ENCODE measurements at regions not wholly inside any gene's neighbourhood (a gene's known extent, or its start where the extent isn't known, plus 50 kb on each side); places are given as distances from the start of the nearest gene placed in this dataset.

DNA sequence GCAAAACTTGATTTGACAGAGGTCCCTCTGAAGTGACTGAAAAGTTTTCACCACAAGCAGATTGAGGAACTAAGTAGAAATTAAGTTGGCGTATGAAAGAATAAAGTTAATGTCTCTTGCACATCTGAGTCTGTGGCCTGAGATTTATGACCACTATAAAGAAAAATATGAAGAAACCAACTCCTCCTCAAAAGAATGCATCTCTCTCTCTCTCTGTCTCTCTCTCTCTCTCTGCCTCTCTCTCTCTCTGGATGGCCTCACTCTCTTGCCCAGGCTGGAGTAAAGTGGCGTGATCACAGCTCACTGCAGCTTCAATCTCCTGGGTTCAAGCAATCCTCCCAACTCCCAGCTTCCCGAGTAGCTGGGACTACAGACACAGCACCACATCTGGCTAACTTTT lies 55.2 kb downstream of the RPL22L1 start:
- H2BK5ac ChIP-seq (ENCODE audit: low read depth, low read length, poor library complexity, severe bottlenecking): no peak overlapping the region
- H3K9me3 ChIP-seq (ENCODE audit: control insufficient read depth, low read length): no peaks in the 10 kb centered on the region
- no peak overlapping the region for H4K8ac ChIP-seq (ENCODE audit: low read length)
- H2AK5ac ChIP-seq (ENCODE audit: low read length, severe bottlenecking): no peak overlapping the region
- no peak overlapping the region for H2BK15ac ChIP-seq (ENCODE audit: low read depth, poor library complexity, severe bottlenecking)
- H3K4me1 ChIP-seq (ENCODE audit: control insufficient read depth, insufficient read depth, low read depth, low read length): peaks cover 8% of the 10 kb centered on the region
- no peak overlapping the region for H3K9ac ChIP-seq (ENCODE audit: low read length)
- 81% methylated on average over 3 of the region's 3 CpGs for WGBS
- no peak overlapping the region for H2BK12ac ChIP-seq (ENCODE audit: low read length in 2 of 2)
- H2BK120ac ChIP-seq (ENCODE audit: low read depth, low read length): no peak overlapping the region
- H2AFZ ChIP-seq (ENCODE audit: low read depth, low read length): no peak overlapping the region
- no peaks in the 10 kb centered on the region for H3K36me3 ChIP-seq (ENCODE audit: control insufficient read depth in 1 of 2, insufficient read depth in 2 of 2, low read depth in 1 of 2, low read length in 2 of 2)
- no peak overlapping the region for H3K4me3 ChIP-seq (ENCODE audit: insufficient read depth in 1 of 2, low read depth in 1 of 2, low read length in 2 of 2)
- no peak overlapping the region for H3K27ac ChIP-seq (ENCODE audit: low read length, poor library complexity, severe bottlenecking)
- no peaks in the 10 kb centered on the region for H3K79me1 ChIP-seq (replicated peaks; ENCODE audit: low read length, poor library complexity, severe bottlenecking)
- no peak overlapping the region for H3K4ac ChIP-seq (ENCODE audit: low read depth in 1 of 2, low read length in 2 of 2)
- H3K18ac ChIP-seq (ENCODE audit: low read depth in 1 of 2, low read length in 2 of 2): no peak overlapping the region
- H3K23ac ChIP-seq (ENCODE audit: low read length in 2 of 2): no peak overlapping the region
- no peak for DNase-seq
- no peaks in the 10 kb centered on the region for H3K27me3 ChIP-seq (ENCODE audit: control insufficient read depth in 1 of 2, insufficient read depth in 1 of 2, low read length in 2 of 2)
- H3K4me2 ChIP-seq (ENCODE audit: low read length, poor library complexity, severe bottlenecking): no peak overlapping the region
- H4K91ac ChIP-seq (ENCODE audit: low read length): no peak overlapping the region
- H3K14ac ChIP-seq (ENCODE audit: low read length in 2 of 2): no peak overlapping the region

DNA sequence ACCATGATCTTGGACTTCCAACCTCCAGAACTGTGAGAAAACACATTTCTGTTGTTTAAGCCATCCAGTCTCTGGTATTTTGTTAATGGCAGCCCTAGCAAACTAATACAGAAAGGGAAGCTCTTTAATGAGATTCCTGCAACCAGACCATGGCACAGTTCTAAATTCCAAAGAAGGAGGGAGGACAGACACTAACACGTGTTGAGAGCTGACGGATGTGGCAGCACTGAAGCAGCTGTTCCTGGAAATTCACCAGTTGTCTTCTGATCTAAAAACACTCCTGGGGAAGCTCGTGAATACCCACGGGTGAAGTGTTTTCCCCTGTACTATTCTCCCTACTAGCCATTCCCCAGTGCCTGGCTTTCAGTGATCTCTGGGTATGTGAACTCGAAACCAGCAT lies 56.7 kb downstream of the RPL22L1 start:
- no peak overlapping the region for H4K91ac ChIP-seq (ENCODE audit: low read length)
- no peaks in the 10 kb centered on the region for H3K27me3 ChIP-seq (ENCODE audit: control insufficient read depth in 1 of 2, insufficient read depth in 1 of 2, low read length in 2 of 2)
- no peaks in the 10 kb centered on the region for H3K9me3 ChIP-seq (ENCODE audit: control insufficient read depth, low read length)
- H2BK120ac ChIP-seq (ENCODE audit: low read depth, low read length): no peak overlapping the region
- H3K18ac ChIP-seq (ENCODE audit: low read depth in 1 of 2, low read length in 2 of 2): no peak overlapping the region
- peak overlapping the region in 1 of 2 experiments; percentile 73 for H3K23ac ChIP-seq (ENCODE audit: low read length in 2 of 2)
- peak overlapping the region; percentile 36 for H3K9ac ChIP-seq (ENCODE audit: low read length)
- no peak overlapping the region for H4K8ac ChIP-seq (ENCODE audit: low read length)
- no peak overlapping the region for H3K27ac ChIP-seq (ENCODE audit: low read length, poor library complexity, severe bottlenecking)
- H2BK5ac ChIP-seq (ENCODE audit: low read depth, low read length, poor library complexity, severe bottlenecking): no peak overlapping the region
- peak overlapping the region in 1 of 2 experiments; percentile 67 for H3K4ac ChIP-seq (ENCODE audit: low read depth in 1 of 2, low read length in 2 of 2)
- H3K79me1 ChIP-seq (replicated peaks; ENCODE audit: low read length, poor library complexity, severe bottlenecking): no peaks in the 10 kb centered on the region
- no peak overlapping the region for H2BK15ac ChIP-seq (ENCODE audit: low read depth, poor library complexity, severe bottlenecking)
- H3K4me1 ChIP-seq (ENCODE audit: control insufficient read depth, insufficient read depth, low read depth, low read length): peaks cover 9% of the 10 kb centered on the region
- no peak overlapping the region for H2AFZ ChIP-seq (ENCODE audit: low read depth, low read length)
- WGBS: 75% methylated on average over 5 of the region's 5 CpGs
- H3K36me3 ChIP-seq (ENCODE audit: control insufficient read depth in 1 of 2, insufficient read depth in 2 of 2, low read depth in 1 of 2, low read length in 2 of 2): no peaks in the 10 kb centered on the region
- H3K14ac ChIP-seq (ENCODE audit: low read length in 2 of 2): no peak overlapping the region
- H3K4me2 ChIP-seq (ENCODE audit: low read length, poor library complexity, severe bottlenecking): no peak overlapping the region
- H2AK5ac ChIP-seq (ENCODE audit: low read length, severe bottlenecking): peak overlapping the region; percentile 51
- peak overlapping the region in 1 of 2 experiments; percentile 27 for H2BK12ac ChIP-seq (ENCODE audit: low read length in 2 of 2)
- H3K4me3 ChIP-seq (ENCODE audit: insufficient read depth in 1 of 2, low read depth in 1 of 2, low read length in 2 of 2): no peak overlapping the region
- no peak for DNase-seq

DNA sequence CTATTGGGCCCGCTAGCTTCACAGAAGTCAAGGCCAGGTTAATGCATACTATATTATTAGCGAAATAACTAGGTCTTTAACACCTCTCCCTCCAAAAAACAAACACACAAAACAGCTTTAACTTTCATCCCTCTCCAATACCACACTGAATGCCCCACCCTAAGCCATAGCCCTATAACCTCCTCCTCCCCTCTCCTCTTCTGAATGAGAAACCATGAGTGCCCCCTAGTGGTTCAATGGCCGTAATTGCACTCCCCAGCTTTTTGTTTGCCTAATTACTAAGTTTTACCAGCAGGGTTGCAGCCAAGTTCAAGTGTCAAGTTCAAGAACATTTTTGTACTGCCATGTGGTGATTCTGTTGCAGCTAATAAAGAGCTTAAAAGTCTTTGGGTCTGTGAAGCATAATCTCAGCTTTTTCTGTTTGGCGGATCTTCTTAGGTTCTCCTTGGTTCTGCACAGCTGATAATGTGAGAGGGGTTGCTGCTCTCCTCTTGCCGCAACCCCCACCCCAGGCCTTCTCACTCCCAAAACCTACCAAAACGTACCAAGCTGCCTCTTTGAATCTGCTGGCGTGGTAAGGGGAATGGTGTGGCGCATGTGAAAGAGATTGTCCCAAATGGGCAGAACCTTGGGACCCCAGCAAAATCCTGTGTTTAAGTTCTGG lies 57.9 kb downstream of the RPL22L1 start:
- no peaks in the 10 kb centered on the region for H3K79me1 ChIP-seq (replicated peaks; ENCODE audit: low read length, poor library complexity, severe bottlenecking)

GRCh38 chr3:170811515-170811914 lies 58.5 kb downstream of the RPL22L1 start:
- Histone ChIP-seq H3K4me2 (ENCODE audit: low read length, poor library complexity, severe bottlenecking) (no peak overlapping the region), H2BK120ac (ENCODE audit: low read depth, low read length) (peak overlapping the region; percentile 15), H3K23ac (ENCODE audit: low read length in 2 of 2) (no peak overlapping the region), H3K27me3 (ENCODE audit: control insufficient read depth in 1 of 2, insufficient read depth in 1 of 2, low read length in 2 of 2) (no peaks in the 10 kb centered on the region), H3K27ac (ENCODE audit: low read length, poor library complexity, severe bottlenecking) (no peak overlapping the region), H3K9ac (ENCODE audit: low read length) (peak overlapping the region; percentile 76), H2BK12ac (ENCODE audit: low read length in 2 of 2) (no peak overlapping the region), H4K91ac (ENCODE audit: low read length) (peak overlapping the region; percentile 78), H3K79me1 (replicated peaks; ENCODE audit: low read length, poor library complexity, severe bottlenecking) (no peaks in the 10 kb centered on the region), H3K4me3 (ENCODE audit: insufficient read depth in 1 of 2, low read depth in 1 of 2, low read length in 2 of 2) (no peak overlapping the region), H2BK5ac (ENCODE audit: low read depth, low read length, poor library complexity, severe bottlenecking) (no peak overlapping the region), H3K36me3 (ENCODE audit: control insufficient read depth in 1 of 2, insufficient read depth in 2 of 2, low read depth in 1 of 2, low read length in 2 of 2) (no peaks in the 10 kb centered on the region), H3K4me1 (ENCODE audit: control insufficient read depth, insufficient read depth, low read depth, low read length) (peaks cover 9% of the 10 kb centered on the region), H3K4ac (ENCODE audit: low read depth in 1 of 2, low read length in 2 of 2) (no peak overlapping the region), H3K18ac (ENCODE audit: low read depth in 1 of 2, low read length in 2 of 2) (peak overlapping the region in 1 of 2 experiments; percentile 44), H3K14ac (ENCODE audit: low read length in 2 of 2) (no peak overlapping the region), H3K9me3 (ENCODE audit: control insufficient read depth, low read length) (no peaks in the 10 kb centered on the region), H2AK5ac (ENCODE audit: low read length, severe bottlenecking) (no peak overlapping the region), H2BK15ac (ENCODE audit: low read depth, poor library complexity, severe bottlenecking) (peak overlapping the region; percentile 36), H4K8ac (ENCODE audit: low read length) (no peak overlapping the region), H2AFZ (ENCODE audit: low read depth, low read length) (no peak overlapping the region)
- DNase-seq: peak; percentile 38
- WGBS: 76% methylated on average over 4 of the region's 5 CpGs

More for the DNA sequence above, 57.9 kb downstream of the RPL22L1 start:
- Histone ChIP-seq H4K8ac (ENCODE audit: low read length) (no peak overlapping the region), H2BK120ac (ENCODE audit: low read depth, low read length) (no peak overlapping the region), H3K9me3 (ENCODE audit: control insufficient read depth, low read length) (no peaks in the 10 kb centered on the region), H3K14ac (ENCODE audit: low read length in 2 of 2) (peak overlapping the region in 1 of 2 experiments; percentile 87), H3K4me3 (ENCODE audit: insufficient read depth in 1 of 2, low read depth in 1 of 2, low read length in 2 of 2) (no peak overlapping the region), H3K36me3 (ENCODE audit: control insufficient read depth in 1 of 2, insufficient read depth in 2 of 2, low read depth in 1 of 2, low read length in 2 of 2) (no peaks in the 10 kb centered on the region), H2AK5ac (ENCODE audit: low read length, severe bottlenecking) (no peak overlapping the region), H4K91ac (ENCODE audit: low read length) (no peak overlapping the region), H3K23ac (ENCODE audit: low read length in 2 of 2) (no peak overlapping the region), H2BK15ac (ENCODE audit: low read depth, poor library complexity, severe bottlenecking) (no peak overlapping the region), H2BK12ac (ENCODE audit: low read length in 2 of 2) (peak overlapping the region in 1 of 2 experiments; percentile 51), H3K4me1 (ENCODE audit: control insufficient read depth, insufficient read depth, low read depth, low read length) (peaks cover 9% of the 10 kb centered on the region), H3K18ac (ENCODE audit: low read depth in 1 of 2, low read length in 2 of 2) (peak overlapping the region; percentile 19 to 46), H3K4me2 (ENCODE audit: low read length, poor library complexity, severe bottlenecking) (no peak overlapping the region), H2BK5ac (ENCODE audit: low read depth, low read length, poor library complexity, severe bottlenecking) (no peak overlapping the region), H3K4ac (ENCODE audit: low read depth in 1 of 2, low read length in 2 of 2) (peak overlapping the region in 1 of 2 experiments; percentile 7), H3K27ac (ENCODE audit: low read length, poor library complexity, severe bottlenecking) (no peak overlapping the region), H2AFZ (ENCODE audit: low read depth, low read length) (no peak overlapping the region), H3K27me3 (ENCODE audit: control insufficient read depth in 1 of 2, insufficient read depth in 1 of 2, low read length in 2 of 2) (no peaks in the 10 kb centered on the region), H3K9ac (ENCODE audit: low read length) (peak overlapping the region; percentile 76)
- 53% methylated on average over 6 of the region's 8 CpGs for WGBS
- DNase-seq: peak; percentile 87

All from mesenchymal stem cell (in vitro differentiated cells and primary cell).